ENCODE measurements at regions not wholly inside any gene's neighbourhood (a gene's known extent, or its start where the extent isn't known, plus 50 kb on each side); places are given as distances from the start of the nearest gene placed in this dataset.

DNA sequence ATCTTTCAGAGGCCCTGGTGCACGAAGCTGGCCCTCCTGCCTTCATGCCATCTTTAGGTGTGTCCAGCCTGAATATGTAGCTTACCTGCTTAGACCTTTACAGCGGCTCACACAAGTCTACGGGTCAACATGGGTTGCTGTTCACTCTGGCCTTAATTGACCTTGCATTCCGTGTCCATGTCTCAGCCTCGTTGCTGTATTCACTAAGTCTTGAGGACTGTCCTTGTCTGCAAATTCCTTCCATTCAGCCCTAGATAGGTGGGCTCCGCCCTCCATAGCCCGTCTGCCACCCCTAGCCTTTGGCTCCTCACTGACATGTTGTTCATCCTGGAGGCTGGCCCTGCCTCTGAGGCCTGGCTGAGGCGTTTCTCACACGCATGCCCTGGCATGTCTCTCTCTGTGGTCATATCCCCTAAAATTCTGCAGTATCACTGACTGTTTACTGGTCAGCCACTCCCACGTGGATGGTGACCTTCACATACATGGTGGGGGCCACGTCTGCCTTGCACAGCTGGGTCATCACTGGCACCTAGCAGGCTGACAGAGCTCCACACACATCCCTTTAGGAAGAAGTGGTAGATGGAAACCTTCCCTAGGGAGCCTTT is 394.1 kb upstream of the MKI67 start:
- TF ChIP-seq POLR2A (IDR thresholded peaks at IDR 0.05), result no peak
- no peak for TF ChIP-seq CTCF (IDR thresholded peaks at IDR 0.05)

Data from uterus (tissue), 2 donors.